GM21529 (cell line): ENCODE measurements at regions not wholly inside any gene's neighbourhood (a gene's known extent, or its start where the extent isn't known, plus 50 kb on each side); places are given as distances from the start of the nearest gene placed in this dataset.

Experiments used
- ATAC-seq: cut with Tn5 transposase; IDR thresholded peaks from one replicate; pipeline ENCODE4 v1.9.1; 2021; ENCODE audit not compliant: unreplicated experiment

GRCh38 chr10:59079386-59080226 lies 96.8 kb upstream of the PHYHIPL start:
- ATAC-seq, result no peak

GRCh38 chr10:59082249-59082648 lies 94.2 kb upstream of the PHYHIPL start:
- no peak for ATAC-seq

GRCh38 chr10:59085054-59085453 lies 91.4 kb upstream of the PHYHIPL start:
- ATAC-seq, result no peak

- ATAC-seq, result no peak
These were observed 90.5 kb upstream of the PHYHIPL start for GRCh38 chr10:59085711-59086502.

GRCh38 chr10:59087486-59087885 lies 89.0 kb upstream of the PHYHIPL start:
- no peak for ATAC-seq

GRCh38 chr10:59088912-59089573 lies 87.4 kb upstream of the PHYHIPL start:
- no peak for ATAC-seq

GRCh38 chr10:59090817-59091622 lies 85.4 kb upstream of the PHYHIPL start:
- no peak for ATAC-seq

- no peak for ATAC-seq
These were observed 83.0 kb upstream of the PHYHIPL start for GRCh38 chr10:59093461-59093860.

GRCh38 chr10:59096631-59097030 lies 79.8 kb upstream of the PHYHIPL start:
- no peak for ATAC-seq

GRCh38 chr10:59098387-59098786 lies 78.1 kb upstream of the PHYHIPL start:
- no peak for ATAC-seq

- no peak for ATAC-seq
These were observed 77.5 kb upstream of the PHYHIPL start for GRCh38 chr10:59098831-59099452.

- ATAC-seq, result no peak
These were observed 77.0 kb upstream of the PHYHIPL start for GRCh38 chr10:59099481-59099880.

GRCh38 chr10:59102394-59102793 lies 74.0 kb upstream of the PHYHIPL start:
- ATAC-seq, result no peak

GRCh38 chr10:59104186-59104585 lies 72.3 kb upstream of the PHYHIPL start:
- ATAC-seq, result no peak

GRCh38 chr10:59106441-59106840 lies 70.0 kb upstream of the PHYHIPL start:
- ATAC-seq, result no peak

- no peak for ATAC-seq
These were observed 69.3 kb upstream of the PHYHIPL start for GRCh38 chr10:59107147-59107546.

GRCh38 chr10:59108296-59108870 lies 68.1 kb upstream of the PHYHIPL start:
- no peak for ATAC-seq

GRCh38 chr10:59108886-59109288 lies 67.6 kb upstream of the PHYHIPL start:
- ATAC-seq, result no peak

GRCh38 chr10:59109826-59110225 lies 66.6 kb upstream of the PHYHIPL start:
- no peak for ATAC-seq

- ATAC-seq, result no peak
These were observed 52.3 kb upstream of the PHYHIPL start for GRCh38 chr10:59124187-59124586.
